ENCODE measurements at regions not wholly inside any gene's neighbourhood (a gene's known extent, or its start where the extent isn't known, plus 50 kb on each side); places are given as distances from the start of the nearest gene placed in this dataset.
A peak's percentile ranks its signal among the peaks of the same experiment; 100 is the strongest.

GRCh38 chr6:94362061-94362864 is 942.9 kb upstream of the EPHA7 start:
- no peaks in the 10 kb centered on the region for H3K9me2 ChIP-seq (replicated peaks; ENCODE audit: insufficient read depth)
- peak; percentile 5 for DNase-seq (ENCODE audit: low spot score)
- 96% methylated on average over 24 of the region's 26 CpGs for WGBS (ENCODE audit: low lambda C conversion rate, missing lambda C conversion rate)
- H3K4me3 ChIP-seq: no peak overlapping the region
- H3K27me3 ChIP-seq: no peaks in the 10 kb centered on the region
- H3K36me3 ChIP-seq (replicated peaks; ENCODE audit: insufficient read depth, low read depth): no peaks in the 10 kb centered on the region
- H3K9me3 ChIP-seq (ENCODE audit: low read depth): no peaks in the 10 kb centered on the region
- H2AFZ ChIP-seq: no peak overlapping the region
- H3K27ac ChIP-seq: no peak overlapping the region
- TF ChIP-seq CTCF (IDR thresholded peaks at IDR 0.05; ENCODE audit: poor library complexity): no peak
- no peak for TF ChIP-seq EZH2 (IDR thresholded peaks at IDR 0.05; ENCODE audit: borderline replicate concordance)
- no peak for TF ChIP-seq EZH2phosphoT487 (IDR thresholded peaks at IDR 0.05; ENCODE audit: low read depth, severe bottlenecking, unreplicated experiment)
- H3K79me2 ChIP-seq: no peaks in the 10 kb centered on the region
- H3K4me2 ChIP-seq: no peak overlapping the region
- no peaks in the 10 kb centered on the region for H3K4me1 ChIP-seq (ENCODE audit: insufficient read depth)
- no peaks in the 10 kb centered on the region for H4K20me1 ChIP-seq (ENCODE audit: insufficient read depth, poor library complexity, severe bottlenecking)

GRCh38 chr6:94361304-94362060 is 942.1 kb upstream of the EPHA7 start:
- 92% methylated on average over 10 of the region's 10 CpGs for WGBS (ENCODE audit: low lambda C conversion rate, missing lambda C conversion rate)

GRCh38 chr6:94357381-94357980 is 938.1 kb upstream of the EPHA7 start:
- Histone ChIP-seq H3K9me2 (replicated peaks; ENCODE audit: insufficient read depth) (no peaks in the 10 kb centered on the region), H3K79me2 (no peaks in the 10 kb centered on the region), H4K20me1 (ENCODE audit: insufficient read depth, poor library complexity, severe bottlenecking) (no peaks in the 10 kb centered on the region), H3K27me3 (no peaks in the 10 kb centered on the region), H3K4me1 (ENCODE audit: insufficient read depth) (no peaks in the 10 kb centered on the region), H3K4me3 (no peak overlapping the region), H3K36me3 (replicated peaks; ENCODE audit: insufficient read depth, low read depth) (no peaks in the 10 kb centered on the region), H3K9me3 (ENCODE audit: low read depth) (no peaks in the 10 kb centered on the region), H2AFZ (no peak overlapping the region), H3K4me2 (no peak overlapping the region), H3K27ac (no peak overlapping the region)
- TF ChIP-seq EZH2phosphoT487 (IDR thresholded peaks at IDR 0.05; ENCODE audit: low read depth, severe bottlenecking, unreplicated experiment) (no peak), CTCF (IDR thresholded peaks at IDR 0.05; ENCODE audit: poor library complexity) (no peak), EZH2 (IDR thresholded peaks at IDR 0.05; ENCODE audit: borderline replicate concordance) (no peak)
- DNase-seq (ENCODE audit: low spot score): no peak
- 76% methylated on average over 4 of the region's 4 CpGs for WGBS (ENCODE audit: low lambda C conversion rate, missing lambda C conversion rate)

More at GRCh38 chr6:94361304-94362060, 942.1 kb upstream of the EPHA7 start:
- Histone ChIP-seq H3K9me2 (replicated peaks; ENCODE audit: insufficient read depth) (no peaks in the 10 kb centered on the region), H3K4me3 (no peak overlapping the region), H2AFZ (no peak overlapping the region), H3K79me2 (no peaks in the 10 kb centered on the region), H3K9me3 (ENCODE audit: low read depth) (no peaks in the 10 kb centered on the region), H3K27me3 (no peaks in the 10 kb centered on the region), H3K4me1 (ENCODE audit: insufficient read depth) (no peaks in the 10 kb centered on the region), H3K36me3 (replicated peaks; ENCODE audit: insufficient read depth, low read depth) (no peaks in the 10 kb centered on the region), H3K27ac (no peak overlapping the region), H4K20me1 (ENCODE audit: insufficient read depth, poor library complexity, severe bottlenecking) (no peaks in the 10 kb centered on the region), H3K4me2 (no peak overlapping the region)
- TF ChIP-seq EZH2 (IDR thresholded peaks at IDR 0.05; ENCODE audit: borderline replicate concordance) (no peak), CTCF (IDR thresholded peaks at IDR 0.05; ENCODE audit: poor library complexity) (no peak), EZH2phosphoT487 (IDR thresholded peaks at IDR 0.05; ENCODE audit: low read depth, severe bottlenecking, unreplicated experiment) (no peak)
- DNase-seq (ENCODE audit: low spot score): peak; percentile 4
